Fibroblast of villous mesenchyme (primary cell): ENCODE measurements at regions not wholly inside any gene's neighbourhood (a gene's known extent, or its start where the extent isn't known, plus 50 kb on each side); places are given as distances from the start of the nearest gene placed in this dataset.

Experiments used
- DNase-seq: peaks from one replicate; pipeline ENCODE4 v3.0.0-alpha.2; 2010; ENCODE audit warnings: low read depth
- H3K4me3 ChIP-seq: 2 replicates; pipeline ENCODE4 v1.5.1; 2011; ENCODE audit warnings: low read depth, mild to moderate bottlenecking, low read length
- TF ChIP-seq, protein P1 (sequence below): IDR thresholded peaks from 2 replicates; pipeline ENCODE4 v1.5.1; 2012; ENCODE audit warnings: low read depth, mild to moderate bottlenecking, low read length; ENCODE audit not compliant: insufficient read depth

DNA sequence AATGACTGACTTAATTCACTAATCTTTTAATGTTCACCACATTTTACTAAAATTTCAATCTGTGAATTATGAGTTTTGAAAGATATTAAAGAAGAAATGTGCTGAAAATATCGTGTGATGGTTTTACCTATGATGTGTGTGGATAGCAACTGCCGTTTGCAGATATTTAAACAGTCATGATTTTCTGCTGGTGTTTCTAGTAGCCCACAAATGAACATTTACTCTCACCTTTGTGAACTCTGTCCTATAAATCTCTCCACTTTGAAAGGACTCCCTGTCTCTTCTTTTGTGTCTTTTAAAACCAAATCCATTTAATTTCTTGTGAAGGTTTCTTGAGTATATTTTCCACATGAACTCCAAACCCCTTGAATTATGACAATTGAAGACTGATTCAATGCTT, 771.2 kb upstream of the SALL3 start:
- TF ChIP-seq, protein P1, sequence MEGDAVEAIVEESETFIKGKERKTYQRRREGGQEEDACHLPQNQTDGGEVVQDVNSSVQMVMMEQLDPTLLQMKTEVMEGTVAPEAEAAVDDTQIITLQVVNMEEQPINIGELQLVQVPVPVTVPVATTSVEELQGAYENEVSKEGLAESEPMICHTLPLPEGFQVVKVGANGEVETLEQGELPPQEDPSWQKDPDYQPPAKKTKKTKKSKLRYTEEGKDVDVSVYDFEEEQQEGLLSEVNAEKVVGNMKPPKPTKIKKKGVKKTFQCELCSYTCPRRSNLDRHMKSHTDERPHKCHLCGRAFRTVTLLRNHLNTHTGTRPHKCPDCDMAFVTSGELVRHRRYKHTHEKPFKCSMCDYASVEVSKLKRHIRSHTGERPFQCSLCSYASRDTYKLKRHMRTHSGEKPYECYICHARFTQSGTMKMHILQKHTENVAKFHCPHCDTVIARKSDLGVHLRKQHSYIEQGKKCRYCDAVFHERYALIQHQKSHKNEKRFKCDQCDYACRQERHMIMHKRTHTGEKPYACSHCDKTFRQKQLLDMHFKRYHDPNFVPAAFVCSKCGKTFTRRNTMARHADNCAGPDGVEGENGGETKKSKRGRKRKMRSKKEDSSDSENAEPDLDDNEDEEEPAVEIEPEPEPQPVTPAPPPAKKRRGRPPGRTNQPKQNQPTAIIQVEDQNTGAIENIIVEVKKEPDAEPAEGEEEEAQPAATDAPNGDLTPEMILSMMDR: no peak
- no peak overlapping the region for H3K4me3 ChIP-seq
- no peak for DNase-seq

DNA sequence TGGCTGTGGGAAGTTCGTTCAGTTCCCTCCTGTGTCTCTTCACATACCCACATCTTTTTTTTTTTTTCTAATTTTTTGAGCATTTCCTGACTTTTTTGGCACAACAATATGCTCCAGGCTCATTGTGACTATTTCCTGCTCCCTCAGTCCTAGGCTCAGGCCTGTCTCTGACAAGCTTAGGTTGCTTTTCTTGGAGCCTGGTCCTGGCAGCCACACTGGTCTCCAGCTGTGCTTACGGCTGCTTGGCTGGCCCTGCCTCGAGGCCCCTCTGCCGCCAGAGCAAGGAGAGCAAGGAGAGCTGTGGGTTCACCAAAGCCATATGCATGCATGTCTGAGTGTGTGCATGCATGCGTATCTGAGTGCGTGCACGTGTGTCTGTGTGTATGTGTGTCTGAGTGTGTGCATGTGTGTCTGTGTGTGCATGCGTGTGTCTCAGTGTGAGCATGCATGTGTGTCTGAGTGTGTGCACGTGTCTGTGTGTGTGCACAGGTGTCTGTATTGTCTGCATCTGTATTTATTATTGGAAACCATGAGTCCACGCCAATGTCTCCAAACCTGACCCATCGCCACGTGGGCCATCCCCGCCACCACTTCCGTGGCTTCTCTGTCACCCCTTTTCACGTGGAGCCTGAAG, 766.1 kb upstream of the SALL3 start:
- no peak for DNase-seq
- TF ChIP-seq, protein P1: no peak
- no peak overlapping the region for H3K4me3 ChIP-seq

DNA sequence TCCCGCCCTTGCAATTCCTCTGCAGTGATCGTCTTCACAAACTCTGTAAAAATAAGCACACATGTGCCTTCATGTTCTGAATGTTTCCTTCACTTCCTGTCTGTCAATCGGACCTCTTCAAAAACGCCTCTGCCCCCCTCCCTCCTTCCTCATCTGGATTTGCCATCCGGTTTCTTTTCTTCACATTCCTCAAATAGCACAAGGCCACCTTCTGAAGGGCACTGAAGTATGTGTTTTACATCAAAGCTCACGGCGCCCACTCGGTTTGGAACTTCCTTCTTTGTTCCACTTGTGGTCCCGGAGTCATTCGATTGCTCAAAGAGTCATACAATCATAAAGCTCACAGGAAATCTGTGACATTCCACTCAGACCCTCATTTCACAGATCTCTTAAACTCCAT, 758.1 kb upstream of the SALL3 start:
- TF ChIP-seq, protein P1: no peak
- no peak for DNase-seq
- H3K4me3 ChIP-seq: no peak overlapping the region

DNA sequence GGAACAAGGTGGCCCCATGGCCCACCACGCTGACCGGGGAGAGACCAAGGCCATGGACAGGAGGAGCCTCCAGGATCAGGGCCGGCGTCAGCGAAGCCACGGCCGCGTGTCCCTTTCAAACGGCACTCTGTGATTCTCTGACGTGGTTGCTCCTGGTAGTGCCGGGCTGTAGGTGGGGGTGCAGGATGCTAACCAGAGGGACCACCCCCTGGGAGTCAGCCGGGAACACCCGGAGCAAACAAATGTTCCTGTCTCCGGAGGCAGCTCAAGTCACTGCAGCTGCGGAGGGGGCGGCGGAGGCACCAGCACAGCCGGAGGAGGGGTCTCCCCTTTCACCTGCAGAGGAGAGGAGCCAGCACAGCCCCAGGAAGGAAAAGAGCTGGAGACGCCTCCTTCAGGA, 750.6 kb upstream of the SALL3 start:
- no peak overlapping the region for H3K4me3 ChIP-seq
- DNase-seq: no peak
- TF ChIP-seq, protein P1: no peak

DNA sequence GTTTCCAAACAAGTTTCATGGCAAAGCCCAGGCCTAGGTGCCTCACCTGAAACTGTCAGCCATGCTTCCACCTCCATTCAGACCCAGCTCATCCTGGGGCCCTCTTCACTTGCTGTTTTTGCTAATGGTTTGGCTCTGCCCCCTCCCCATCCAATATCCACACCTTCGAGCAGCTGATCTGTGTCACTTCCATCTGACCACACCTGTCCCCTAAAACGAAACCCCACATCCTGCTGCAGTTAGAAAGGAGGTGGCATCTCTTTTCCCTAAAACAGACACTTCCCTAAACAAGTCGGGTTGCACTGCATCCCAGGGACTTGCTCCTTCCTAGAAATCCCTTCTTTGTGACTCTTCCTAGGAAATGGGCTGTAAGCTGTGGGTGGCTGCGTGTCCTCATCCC, 748.7 kb upstream of the SALL3 start:
- TF ChIP-seq, protein P1: no peak
- DNase-seq: no peak
- no peak overlapping the region for H3K4me3 ChIP-seq

DNA sequence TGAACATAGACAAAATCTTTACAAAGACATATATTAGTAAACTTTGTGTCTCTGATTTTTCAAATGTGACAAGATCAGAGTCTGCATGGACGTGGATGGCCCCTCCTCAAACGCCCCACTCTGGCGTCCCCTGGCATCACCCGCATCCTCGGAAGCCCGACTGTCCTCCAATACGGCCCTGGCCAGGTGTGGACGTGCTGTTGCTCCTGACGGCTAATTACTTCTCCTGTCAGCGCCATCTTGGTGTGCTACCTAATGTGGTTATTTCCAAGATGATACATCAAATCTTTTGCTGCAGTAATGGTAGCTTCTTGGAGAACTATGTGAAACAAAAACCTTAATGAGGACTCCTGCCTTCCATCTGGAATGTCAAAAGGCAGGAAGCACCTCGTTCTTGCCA, 747.4 kb upstream of the SALL3 start:
- TF ChIP-seq, protein P1: no peak
- H3K4me3 ChIP-seq: no peak overlapping the region
- DNase-seq: no peak

DNA sequence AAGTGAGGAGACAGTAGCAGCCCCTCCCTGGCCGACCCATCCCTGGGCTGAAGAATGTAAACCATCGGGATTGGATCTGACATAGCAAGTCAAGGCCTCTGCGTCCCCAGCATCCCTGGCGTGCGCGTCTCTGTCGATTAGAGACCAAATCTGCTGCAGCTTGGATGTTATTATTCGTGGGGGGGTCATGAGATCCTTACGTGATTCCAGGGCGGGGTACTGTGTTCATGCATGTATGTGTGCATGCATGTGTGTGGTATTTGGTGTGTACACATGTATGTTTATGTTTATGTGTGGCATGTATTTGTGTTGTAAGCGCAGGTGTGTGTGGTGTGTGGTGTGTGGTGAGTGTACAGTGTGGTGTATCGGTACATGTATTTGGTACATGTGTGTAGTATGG, 741.8 kb upstream of the SALL3 start:
- TF ChIP-seq, protein P1: no peak
- no peak overlapping the region for H3K4me3 ChIP-seq

More for the DNA sequence above, 741.8 kb upstream of the SALL3 start:
- no peak for DNase-seq
